H9 (cell line): ENCODE measurements at regions not wholly inside any gene's neighbourhood (a gene's known extent, or its start where the extent isn't known, plus 50 kb on each side); places are given as distances from the start of the nearest gene placed in this dataset.

Experiments
- DNase-seq: peaks from one replicate; pipeline ENCODE4 v3.0.0-alpha.2; 2017
- H2AFZ ChIP-seq: one replicate; pipeline ENCODE4 v1.6.1; 2013; ENCODE audit warnings: mild to moderate bottlenecking, low read length, control low read depth, moderate library complexity
- H2AK5ac ChIP-seq: 2 replicates; pipeline ENCODE4 v1.6.1; 2013; ENCODE audit warnings: low read length, control low read depth, mixed read lengths; ENCODE audit not compliant: insufficient read length
- H2BK120ac ChIP-seq: one replicate; pipeline ENCODE4 v1.6.1; 2013; ENCODE audit warnings: low read depth, mild to moderate bottlenecking, low read length, control low read depth, inconsistent platforms; ENCODE audit not compliant: poor library complexity, severe bottlenecking
- H2BK12ac ChIP-seq: 2 replicates; pipeline ENCODE4 v1.6.1; 2013; ENCODE audit warnings: low read length, control low read depth, mixed read lengths, low read depth; ENCODE audit not compliant: insufficient read length
- H2BK15ac ChIP-seq: 2 replicates; pipeline ENCODE4 v1.6.1; 2013; ENCODE audit warnings: low read depth, low read length, control low read depth
- H2BK20ac ChIP-seq: one replicate; pipeline ENCODE4 v1.6.1; 2013; ENCODE audit warnings: low read depth, mild to moderate bottlenecking, low read length, control low read depth, inconsistent platforms; ENCODE audit not compliant: poor library complexity, severe bottlenecking
- H2BK5ac ChIP-seq: 2 replicates; pipeline ENCODE4 v1.6.1; 2013; ENCODE audit warnings: low read length, control low read depth, mixed read lengths; ENCODE audit not compliant: insufficient read length
- H3K14ac ChIP-seq: 2 replicates; pipeline ENCODE4 v1.6.1; 2013; ENCODE audit warnings: low read length, control low read depth; ENCODE audit not compliant: insufficient read depth
- H3K18ac ChIP-seq: 2 replicates; pipeline ENCODE4 v1.6.1; 2013; ENCODE audit warnings: low read depth, mild to moderate bottlenecking, mixed read lengths, low read length, control low read depth; ENCODE audit not compliant: insufficient read length
- H3K23ac ChIP-seq: 2 replicates; pipeline ENCODE4 v1.6.1; 2013; ENCODE audit warnings: low read length, control low read depth, mixed read lengths, low read depth; ENCODE audit not compliant: insufficient read length
- H3K23me2 ChIP-seq: 2 replicates; pipeline ENCODE4 v1.6.1; 2013; ENCODE audit warnings: low read depth, mild to moderate bottlenecking, mixed read lengths, low read length, control low read depth; ENCODE audit not compliant: insufficient read length, poor library complexity, severe bottlenecking
- H3K27ac ChIP-seq: 2 replicates; pipeline ENCODE4 v1.5.1; 2013; ENCODE audit warnings: low read length, control low read depth, mixed read lengths, low read depth; ENCODE audit not compliant: insufficient read length
- H3K27me3 ChIP-seq: 2 replicates; pipeline ENCODE4 v1.6.1; 2013; ENCODE audit warnings: low read length, control low read depth, inconsistent platforms; ENCODE audit not compliant: insufficient read depth
- H3K4ac ChIP-seq: 2 replicates; pipeline ENCODE4 v1.6.1; 2013; ENCODE audit warnings: low read depth, mild to moderate bottlenecking, control low read depth, inconsistent platforms, low read length, moderate library complexity
- H3K4me1 ChIP-seq: 2 replicates; pipeline ENCODE4 v1.6.1; 2013; ENCODE audit warnings: low read length, control low read depth, inconsistent platforms; ENCODE audit not compliant: insufficient read depth
- H3K4me2 ChIP-seq: 2 replicates; pipeline ENCODE4 v1.6.1; 2013; ENCODE audit warnings: low read length, control low read depth, mixed read lengths; ENCODE audit not compliant: insufficient read length, insufficient read depth
- H3K56ac ChIP-seq: 2 replicates; pipeline ENCODE4 v1.6.1; 2013; ENCODE audit warnings: low read depth, mild to moderate bottlenecking, mixed read lengths, low read length, control low read depth; ENCODE audit not compliant: insufficient read length
- H3K79me1 ChIP-seq: 2 replicates; pipeline ENCODE4 v1.6.1; 2013; ENCODE audit warnings: low read depth, mild to moderate bottlenecking, moderate library complexity, low read length, control low read depth, inconsistent platforms; ENCODE audit not compliant: insufficient read depth, poor library complexity, severe bottlenecking
- H3K79me2 ChIP-seq: 2 replicates; pipeline ENCODE4 v1.6.1; 2013; ENCODE audit warnings: low read length, control low read depth, inconsistent platforms; ENCODE audit not compliant: insufficient read depth
- H3K9ac ChIP-seq: 2 replicates; pipeline ENCODE4 v1.6.1; 2013; ENCODE audit warnings: low read length, control low read depth, mixed read lengths; ENCODE audit not compliant: insufficient read length; ENCODE audit errors: extremely low read depth
- H3K9me3 ChIP-seq: one replicate; pipeline ENCODE4 v1.6.1; 2013; ENCODE audit warnings: low read depth, low read length, inconsistent platforms; ENCODE audit not compliant: control insufficient read depth
- H3T11ph ChIP-seq: one replicate; pipeline ENCODE4 v1.6.1; 2013; ENCODE audit warnings: mild to moderate bottlenecking, low read length, control low read depth, inconsistent platforms
- H4K20me1 ChIP-seq: one replicate; pipeline ENCODE4 v1.6.1; 2013; ENCODE audit not compliant: control insufficient read depth, insufficient read length, insufficient read depth
- H4K5ac ChIP-seq: 2 replicates; pipeline ENCODE4 v1.6.1; 2013; ENCODE audit warnings: low read depth, mild to moderate bottlenecking, mixed read lengths, low read length, control low read depth; ENCODE audit not compliant: insufficient read length
- H4K8ac ChIP-seq: replicated peaks from 2 replicates; pipeline ENCODE4 v1.6.1; 2013; ENCODE audit warnings: low read length, control low read depth, mixed read lengths, low read depth; ENCODE audit not compliant: insufficient read length
- H4K91ac ChIP-seq: 2 replicates; pipeline ENCODE4 v1.6.1; 2013; ENCODE audit warnings: low read depth, mild to moderate bottlenecking, moderate library complexity, mixed read lengths, low read length, control low read depth; ENCODE audit not compliant: insufficient read length
- H3K27ac Mint-ChIP-seq, 3 experiments: 2 replicates in 2 of 3; 3 replicates in 1 of 3; pipeline ENCODE4 v1.8.0; 2020 to 2021; ENCODE audit warnings: mixed read lengths in 3 of 3, mild to moderate bottlenecking in 1 of 3, moderate library complexity in 1 of 3
- H3K27me3 Mint-ChIP-seq: 2 replicates; pipeline ENCODE4 v1.8.0; 2021; ENCODE audit warnings: low read depth, mild to moderate bottlenecking, moderate library complexity, mixed read lengths
- H3K36me3 Mint-ChIP-seq, 3 experiments: 2 replicates in 2 of 3; 3 replicates in 1 of 3; pipeline ENCODE4 v1.8.0; 2020 to 2021; ENCODE audit warnings: low read depth in 3 of 3, mixed read lengths in 3 of 3; ENCODE audit not compliant: insufficient read depth in 1 of 3
- H3K4me1 Mint-ChIP-seq, 2 experiments: 2 replicates each; pipeline ENCODE4 v1.8.0; 2020; ENCODE audit warnings: mixed read lengths in 2 of 2
- H3K4me3 Mint-ChIP-seq, 2 experiments: 2 replicates in 1 of 2; 3 replicates in 1 of 2; pipeline ENCODE4 v1.8.0; 2020 to 2021; ENCODE audit warnings: mild to moderate bottlenecking in 2 of 2, mixed read lengths in 2 of 2, moderate library complexity in 1 of 2
- H3K9me3 Mint-ChIP-seq, 2 experiments: 2 replicates in 1 of 2; 3 replicates in 1 of 2; pipeline ENCODE4 v1.8.0; 2020; ENCODE audit warnings: mild to moderate bottlenecking in 2 of 2, mixed read lengths in 2 of 2, moderate library complexity in 1 of 2
- WGBS: extraction: QIAGEN DNeasy Blood & Tissue Kit; methylation state at CpG from one replicate; pipeline ENCODE4 v1.1.7; 2013; ENCODE audit warnings: missing lambda C conversion rate, low lambda C conversion rate, mixed read lengths; ENCODE audit not compliant: insufficient read length; ENCODE audit errors: extremely low coverage; 5-methylcytosine and 5-hydroxymethylcytosine counted together
- TF ChIP-seq, protein P1 (sequence below): fragments of 200-600 bp; sonication (generic); conservative IDR thresholded peaks from 3 replicates; pipeline ENCODE4 v1.8.0; 2021; ENCODE audit warnings: antibody characterized with exemption, mild to moderate bottlenecking

DNA sequence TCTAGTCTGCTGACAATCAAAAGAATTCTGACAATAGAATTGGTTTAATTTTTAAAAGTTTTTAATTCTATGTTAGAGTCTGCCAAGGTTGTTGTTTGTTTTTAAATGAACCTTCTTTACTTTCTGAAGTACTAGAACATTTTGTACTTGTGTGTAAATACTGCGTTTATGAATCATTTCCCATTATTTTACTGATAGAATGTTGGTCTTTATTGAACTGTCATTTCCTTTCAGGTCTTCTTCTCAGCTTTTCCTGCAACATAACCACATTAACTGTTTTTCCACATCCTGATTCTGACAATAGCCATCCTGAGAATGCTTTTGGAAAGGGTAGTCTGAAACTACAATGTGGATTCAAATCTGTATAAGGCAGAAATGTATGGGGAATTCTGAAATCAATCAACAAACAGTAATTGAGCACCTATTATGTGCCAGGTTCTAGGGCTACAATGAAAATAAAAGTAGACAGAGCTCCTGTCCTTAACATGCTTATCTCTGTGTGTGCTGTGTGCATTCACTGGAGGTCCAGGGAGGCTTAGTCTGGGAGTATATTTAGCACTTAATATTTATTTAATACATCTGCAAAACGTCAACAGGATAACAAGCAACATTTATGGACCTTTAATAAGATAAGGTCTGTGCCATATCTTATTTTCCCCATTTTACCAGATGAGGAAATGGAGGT, 73.1 kb upstream of the SLC38A2 start:
- Mint-ChIP-seq H3K4me1 (peaks cover 11 to 16% of the 10 kb centered on the region in 2 experiments), H3K9me3 (no peaks in the 10 kb centered on the region), H3K4me3 (no peak overlapping the region), H3K27ac (no peak overlapping the region), H3K27me3 (no peaks in the 10 kb centered on the region), H3K36me3 (peaks cover 0 to 1% (median 0%) of the 10 kb centered on the region in 3 experiments; a peak in 2 of 7 replicates)
- Histone ChIP-seq H2AK5ac (no peak overlapping the region), H2BK20ac (no peak overlapping the region), H3K18ac (no peak overlapping the region), H2BK5ac (no peak overlapping the region), H3K56ac (no peak overlapping the region), H2AFZ (no peak overlapping the region), H3K4me2 (no peak overlapping the region), H2BK120ac (no peak overlapping the region), H3K27ac (no peak overlapping the region), H4K91ac (no peak overlapping the region), H3K23ac (no peak overlapping the region), H2BK15ac (no peak overlapping the region), H4K20me1 (no peaks in the 10 kb centered on the region), H3K79me1 (no peaks in the 10 kb centered on the region), H3K4me1 (peaks cover 4% of the 10 kb centered on the region; the same call in 1 of the 2 replicates), H3K4ac (no peak overlapping the region), H3K9ac (no peak overlapping the region), H2BK12ac (no peak overlapping the region), H3T11ph (no peak overlapping the region), H3K9me3 (no peaks in the 10 kb centered on the region), H3K27me3 (no peaks in the 10 kb centered on the region), H4K5ac (no peak overlapping the region), H3K14ac (no peak overlapping the region), H3K23me2 (no peaks in the 10 kb centered on the region), H3K79me2 (no peaks in the 10 kb centered on the region), H4K8ac (no peak overlapping the region)
- no CpG with 5 or more reads among the region's 2 CpGs for WGBS
- no peak for DNase-seq
- TF ChIP-seq, protein P1, sequence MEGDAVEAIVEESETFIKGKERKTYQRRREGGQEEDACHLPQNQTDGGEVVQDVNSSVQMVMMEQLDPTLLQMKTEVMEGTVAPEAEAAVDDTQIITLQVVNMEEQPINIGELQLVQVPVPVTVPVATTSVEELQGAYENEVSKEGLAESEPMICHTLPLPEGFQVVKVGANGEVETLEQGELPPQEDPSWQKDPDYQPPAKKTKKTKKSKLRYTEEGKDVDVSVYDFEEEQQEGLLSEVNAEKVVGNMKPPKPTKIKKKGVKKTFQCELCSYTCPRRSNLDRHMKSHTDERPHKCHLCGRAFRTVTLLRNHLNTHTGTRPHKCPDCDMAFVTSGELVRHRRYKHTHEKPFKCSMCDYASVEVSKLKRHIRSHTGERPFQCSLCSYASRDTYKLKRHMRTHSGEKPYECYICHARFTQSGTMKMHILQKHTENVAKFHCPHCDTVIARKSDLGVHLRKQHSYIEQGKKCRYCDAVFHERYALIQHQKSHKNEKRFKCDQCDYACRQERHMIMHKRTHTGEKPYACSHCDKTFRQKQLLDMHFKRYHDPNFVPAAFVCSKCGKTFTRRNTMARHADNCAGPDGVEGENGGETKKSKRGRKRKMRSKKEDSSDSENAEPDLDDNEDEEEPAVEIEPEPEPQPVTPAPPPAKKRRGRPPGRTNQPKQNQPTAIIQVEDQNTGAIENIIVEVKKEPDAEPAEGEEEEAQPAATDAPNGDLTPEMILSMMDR: no peak
